Activated naive CD4-positive, alpha-beta T cell treated with anti-CD3 and anti-CD28 coated beads, Interleukin-2, amount 10 ng/mL, durations not matched to agents 7 days and 5 days (primary cell): ENCODE measurements at regions not wholly inside any gene's neighbourhood (a gene's known extent, or its start where the extent isn't known, plus 50 kb on each side); places are given as distances from the start of the nearest gene placed in this dataset.
"Not testable (repeated sequence)": the region's sequence is repeated elsewhere in the genome, so short reads cannot be mapped to it uniquely, and the experiment has no call there.

Experiments used
- CTCF ChIA-PET: fragments of 350-600 bp; sonication (Branson Sonifier 250); formaldehyde crosslinking; loops from one replicate; lab custom pipeline; 2021; ENCODE audit warnings: antibody characterized with exemption; lab: Charles Lee
- DNase-seq: peaks from one replicate; pipeline ENCODE4 v3.0.0-alpha.2; 2020
- H3K27ac Mint-ChIP-seq: one replicate; pipeline ENCODE4 v1.8.0; 2021; ENCODE audit warnings: mild to moderate bottlenecking, moderate library complexity, mixed read lengths
- H3K27me3 Mint-ChIP-seq: one replicate; pipeline ENCODE4 v1.8.0; 2021; ENCODE audit warnings: mild to moderate bottlenecking, mixed read lengths
- H3K36me3 Mint-ChIP-seq: one replicate; pipeline ENCODE4 v1.8.0; 2021; ENCODE audit warnings: mixed read lengths
- H3K4me1 Mint-ChIP-seq: one replicate; pipeline ENCODE4 v1.8.0; 2021; ENCODE audit warnings: mixed read lengths
- H3K4me3 Mint-ChIP-seq: one replicate; pipeline ENCODE4 v1.8.0; 2021; ENCODE audit warnings: mild to moderate bottlenecking, moderate library complexity, mixed read lengths
- H3K9me3 Mint-ChIP-seq: one replicate; pipeline ENCODE4 v1.8.0; 2021; ENCODE audit warnings: mixed read lengths

GRCh38 chr6:112439010-112439409 is 91.9 kb downstream of the RFPL4B start:
- Mint-ChIP-seq H3K27me3 (no peaks in the 10 kb centered on the region), H3K4me1 (no peaks in the 10 kb centered on the region), H3K9me3 (no peaks in the 10 kb centered on the region), H3K4me3 (no peak overlapping the region), H3K27ac (no peak overlapping the region), H3K36me3 (no peaks in the 10 kb centered on the region)
- CTCF ChIA-PET = no interaction called here
- no peak for DNase-seq

DNA sequence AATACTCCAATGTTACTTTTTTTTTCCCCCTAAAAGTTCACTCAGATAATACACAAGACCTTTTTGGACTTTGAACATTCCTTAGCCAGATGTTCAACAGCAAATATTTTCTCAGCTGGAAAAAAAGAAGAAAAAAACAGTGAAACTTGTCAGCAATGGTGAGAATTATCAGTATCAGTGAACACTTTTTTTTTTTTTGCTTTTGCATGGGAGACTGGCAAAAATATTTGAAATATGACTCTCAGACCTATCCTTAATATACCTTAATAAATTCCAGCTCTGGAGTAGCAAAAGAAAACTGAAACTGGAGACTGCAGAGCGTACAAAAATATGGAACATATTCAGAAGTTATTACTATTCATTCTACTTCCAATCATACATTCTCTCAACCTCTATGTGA is 92.3 kb downstream of the RFPL4B start:
- Mint-ChIP-seq H3K4me1 (no peaks in the 10 kb centered on the region), H3K9me3 (no peaks in the 10 kb centered on the region), H3K27ac (no peak overlapping the region), H3K27me3 (no peaks in the 10 kb centered on the region), H3K4me3 (no peak overlapping the region), H3K36me3 (no peaks in the 10 kb centered on the region)
- DNase-seq = no peak
- CTCF ChIA-PET = no interaction called here

DNA sequence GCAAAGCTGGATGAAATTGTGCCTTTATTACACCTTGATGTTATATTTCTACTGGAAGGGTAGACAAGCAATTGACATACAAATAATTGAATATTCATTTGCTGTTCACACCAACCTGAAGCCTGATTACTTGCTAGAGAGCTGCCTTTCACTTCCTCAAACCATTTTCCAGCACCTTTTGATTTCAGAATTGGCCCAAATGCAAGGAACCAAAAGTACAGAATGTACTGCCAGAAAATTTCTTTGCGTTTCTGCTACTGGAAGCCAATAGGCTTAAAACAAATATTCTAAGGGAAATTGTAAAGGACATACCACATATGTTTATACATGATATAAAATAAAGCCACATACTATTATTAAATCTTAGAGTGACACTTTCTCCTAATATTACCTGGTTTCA is 94.5 kb downstream of the RFPL4B start:
- Mint-ChIP-seq H3K27ac (no peak overlapping the region), H3K4me3 (no peak overlapping the region), H3K9me3 (no peaks in the 10 kb centered on the region), H3K4me1 (no peaks in the 10 kb centered on the region), H3K27me3 (no peaks in the 10 kb centered on the region), H3K36me3 (no peaks in the 10 kb centered on the region)
- DNase-seq = no peak
- CTCF ChIA-PET = no interaction called here

DNA sequence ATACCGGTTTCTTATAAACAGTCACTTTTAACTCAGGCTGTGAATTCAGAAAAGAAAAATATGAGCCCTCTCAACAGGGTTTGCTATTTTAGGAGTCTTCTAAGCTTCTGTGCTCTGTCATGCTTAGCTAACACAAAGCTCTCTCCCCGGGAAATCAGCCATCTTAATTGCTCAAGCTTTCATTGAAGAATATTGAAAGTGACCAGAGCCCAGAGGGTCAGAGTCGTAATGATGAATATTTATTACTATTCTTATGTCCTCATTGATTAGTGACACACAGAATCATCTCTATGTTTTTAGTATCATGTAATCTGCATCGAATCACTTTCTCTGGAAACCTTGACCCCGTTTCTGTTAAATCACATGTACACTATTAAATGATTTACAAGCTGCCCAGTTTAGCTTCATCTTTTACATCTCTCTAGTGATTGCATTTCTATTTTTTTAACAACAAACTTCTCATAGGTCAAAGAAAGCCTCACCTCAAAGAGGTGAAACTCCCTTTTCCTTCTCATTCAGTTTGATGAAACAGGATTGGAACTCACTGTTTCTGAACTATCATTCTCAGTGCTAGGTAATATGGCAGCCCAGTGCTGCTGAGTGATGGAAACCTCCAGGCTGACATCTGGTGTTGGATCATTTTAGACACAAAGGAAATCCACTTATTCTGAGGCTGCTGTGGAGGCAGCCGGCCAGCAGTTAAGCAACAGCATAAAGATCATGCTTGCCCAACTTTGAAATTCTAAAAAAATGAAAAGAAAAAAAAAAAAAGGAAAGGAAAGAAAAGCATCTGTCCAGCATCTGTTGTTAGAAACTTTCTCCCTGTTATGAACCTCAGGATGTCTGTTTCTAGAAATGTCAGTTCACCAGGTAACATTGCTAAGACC is 96.3 kb downstream of the RFPL4B start:
- no peaks in the 10 kb centered on the region for H3K36me3 Mint-ChIP-seq

GRCh38 chr6:112448786-112449185 is 101.7 kb downstream of the RFPL4B start:
- CTCF ChIA-PET, H3K27ac Mint-ChIP-seq, H3K4me1 Mint-ChIP-seq, DNase-seq, H3K36me3 Mint-ChIP-seq, H3K4me3 Mint-ChIP-seq, H3K27me3 Mint-ChIP-seq, H3K9me3 Mint-ChIP-seq: not testable (repeated sequence)

More for the DNA sequence above, 96.3 kb downstream of the RFPL4B start:
- H3K4me1 Mint-ChIP-seq = no peaks in the 10 kb centered on the region
- no peak overlapping the region for H3K27ac Mint-ChIP-seq
- no peak for DNase-seq
- H3K27me3 Mint-ChIP-seq = no peaks in the 10 kb centered on the region
- H3K9me3 Mint-ChIP-seq = no peaks in the 10 kb centered on the region
- CTCF ChIA-PET = no interaction called here
- H3K4me3 Mint-ChIP-seq = no peak overlapping the region

DNA sequence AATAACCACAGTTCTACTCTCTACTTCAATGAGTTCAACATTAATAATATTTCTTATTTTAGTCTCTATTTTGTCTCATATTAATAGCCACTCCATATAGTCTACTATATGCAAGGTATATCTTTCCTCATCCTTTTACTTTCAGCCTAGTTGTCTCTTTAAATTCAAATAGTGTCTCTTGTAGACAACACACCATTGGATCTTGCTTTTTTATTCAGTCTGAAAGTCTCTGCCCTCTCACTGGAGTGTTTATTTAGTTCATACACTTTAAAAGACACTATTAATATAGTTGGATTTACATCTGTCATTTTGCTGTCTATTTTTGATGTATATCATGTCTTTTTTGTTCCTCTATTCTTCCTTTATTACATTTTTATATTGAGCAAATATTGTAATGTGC is 103.5 kb downstream of the RFPL4B start:
- DNase-seq = no peak
- Mint-ChIP-seq H3K9me3 (no peaks in the 10 kb centered on the region), H3K27me3 (no peaks in the 10 kb centered on the region), H3K4me3 (no peak overlapping the region), H3K27ac (no peak overlapping the region), H3K36me3 (no peaks in the 10 kb centered on the region), H3K4me1 (no peaks in the 10 kb centered on the region)
- CTCF ChIA-PET = no interaction called here

DNA sequence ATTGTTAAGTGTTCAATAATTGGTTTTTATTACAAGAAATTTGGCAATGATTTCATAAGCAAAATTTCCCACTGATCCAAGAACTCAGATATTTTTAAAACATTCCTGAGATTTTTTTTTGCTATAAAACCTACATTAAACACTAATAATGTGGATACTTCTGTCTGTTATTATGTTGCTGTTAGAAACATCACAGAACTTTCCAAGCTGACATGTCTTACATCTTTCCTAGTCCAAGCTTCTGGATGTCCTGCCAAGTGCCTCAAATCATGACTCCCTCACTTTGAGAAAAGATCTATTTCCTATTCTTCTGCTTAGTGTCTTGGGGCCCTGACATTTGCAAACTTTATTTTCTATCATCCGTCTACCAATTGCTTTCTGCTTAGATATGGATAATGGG is 110.8 kb downstream of the RFPL4B start:
- Mint-ChIP-seq H3K4me3 (no peak overlapping the region), H3K36me3 (no peaks in the 10 kb centered on the region), H3K27ac (no peak overlapping the region), H3K9me3 (no peaks in the 10 kb centered on the region), H3K4me1 (no peaks in the 10 kb centered on the region), H3K27me3 (no peaks in the 10 kb centered on the region)
- DNase-seq = no peak
- CTCF ChIA-PET = no interaction called here

DNA sequence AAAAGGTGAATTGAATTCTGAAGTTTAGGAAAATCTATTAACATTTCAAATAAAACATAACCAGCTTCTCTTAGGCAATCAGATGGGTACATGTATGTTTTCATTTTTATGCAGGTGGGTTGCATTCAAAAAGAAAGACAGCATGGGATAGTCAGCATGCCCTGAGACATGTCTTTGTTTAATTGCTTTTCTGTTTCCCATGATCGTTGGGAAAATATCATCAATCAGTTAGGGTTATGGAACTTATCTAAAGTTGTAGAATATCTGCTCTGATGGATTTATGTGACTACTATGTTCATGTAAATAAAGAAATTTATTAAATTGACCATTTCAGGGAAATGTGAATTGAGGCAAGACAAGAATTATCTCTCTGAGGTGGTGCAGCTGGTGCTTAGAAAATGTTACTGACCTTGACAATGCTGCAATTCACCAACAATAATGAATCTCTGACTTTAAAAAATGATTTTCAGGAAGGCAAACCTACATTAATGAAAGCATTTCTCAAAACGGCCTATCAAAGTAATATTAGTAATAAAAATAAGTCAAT is 112.7 kb downstream of the RFPL4B start:
- Mint-ChIP-seq H3K4me3 (no peak overlapping the region), H3K36me3 (no peaks in the 10 kb centered on the region), H3K27me3 (no peaks in the 10 kb centered on the region), H3K4me1 (no peaks in the 10 kb centered on the region), H3K9me3 (no peaks in the 10 kb centered on the region), H3K27ac (no peak overlapping the region)
- CTCF ChIA-PET = interaction anchor here (0.7 kb wide), 1 partner anchor 18 kb away, joined by 3 read pairs; no protein-coding TSS in a partner anchor
- no peak for DNase-seq

DNA sequence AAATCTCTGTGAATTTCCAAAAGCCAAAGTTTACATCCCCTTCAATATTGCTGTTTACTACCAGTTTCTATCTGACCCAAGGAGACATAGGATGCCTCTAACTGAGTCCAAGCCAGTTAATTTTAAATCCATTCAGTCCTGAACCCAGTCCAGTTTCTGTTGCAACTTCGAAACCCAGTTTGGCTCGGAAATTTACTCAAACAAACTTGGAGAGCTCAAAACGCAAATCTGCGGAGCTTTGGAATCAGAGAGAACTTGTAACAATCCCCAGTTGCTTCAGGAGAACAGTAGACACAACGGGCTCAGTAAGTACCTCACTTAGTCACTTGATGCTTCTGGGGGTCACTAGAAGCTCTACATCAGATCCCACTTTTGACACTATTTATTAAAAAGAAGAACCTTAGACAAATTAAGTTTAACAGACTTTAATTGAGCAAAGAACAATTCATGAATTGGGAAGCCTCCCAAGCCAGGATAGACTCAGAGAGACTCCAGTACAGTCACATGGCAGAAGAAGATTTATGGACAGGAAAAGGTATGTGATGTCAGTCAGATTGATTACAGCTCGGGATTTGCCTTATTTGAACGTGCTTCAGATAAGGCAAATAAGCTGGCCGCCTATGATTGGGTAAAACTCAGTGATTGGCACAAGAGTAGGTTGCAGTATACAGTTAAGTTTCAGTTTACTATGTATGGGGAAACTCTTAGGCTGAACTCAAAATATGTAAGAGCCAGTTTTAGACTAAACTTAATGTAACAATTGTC is 118.0 kb downstream of the RFPL4B start:
- Mint-ChIP-seq H3K27ac (no peak overlapping the region), H3K4me3 (no peak overlapping the region), H3K36me3 (no peaks in the 10 kb centered on the region), H3K4me1 (no peaks in the 10 kb centered on the region), H3K27me3 (no peaks in the 10 kb centered on the region), H3K9me3 (no peaks in the 10 kb centered on the region)
- no peak for DNase-seq
- CTCF ChIA-PET = no interaction called here

DNA sequence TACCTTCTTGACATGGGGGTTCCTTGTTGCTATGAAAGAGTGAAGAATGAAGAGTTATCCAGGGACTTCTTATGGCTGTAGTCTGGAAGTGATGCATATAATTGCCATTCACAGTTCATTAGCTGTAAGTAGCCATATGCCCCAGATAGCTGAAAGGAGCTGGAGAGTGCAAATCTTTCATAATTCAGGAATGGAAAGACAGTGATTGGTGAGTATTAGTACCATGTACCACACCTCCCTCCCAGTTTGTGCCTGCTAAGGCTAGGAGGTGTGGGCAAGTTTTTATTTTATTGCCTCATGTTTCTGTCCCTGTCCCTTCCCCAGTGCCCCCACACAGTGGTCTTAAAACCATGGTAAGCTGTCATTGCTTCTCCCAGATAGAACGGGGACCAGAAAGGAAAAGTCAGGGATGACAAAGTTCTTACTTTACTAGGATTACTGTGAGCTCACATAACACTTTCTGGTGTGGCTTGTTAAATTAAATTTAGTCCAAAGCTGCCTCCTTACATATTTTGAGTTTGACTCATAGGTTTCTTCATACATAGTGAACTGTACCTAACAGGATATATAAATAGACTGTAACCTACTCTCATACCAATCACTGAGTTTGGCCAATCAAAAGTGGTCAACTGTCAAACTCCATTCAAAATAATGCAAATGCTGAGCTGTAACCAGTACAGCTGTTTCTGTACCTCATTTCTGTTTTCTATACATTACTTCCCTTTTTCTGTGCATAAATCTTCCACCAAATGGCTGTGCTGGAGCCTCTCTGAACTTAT is 119.4 kb downstream of the RFPL4B start:
- no peak for DNase-seq
- Mint-ChIP-seq H3K9me3 (no peaks in the 10 kb centered on the region), H3K27me3 (no peaks in the 10 kb centered on the region), H3K4me3 (no peak overlapping the region), H3K27ac (no peak overlapping the region), H3K4me1 (no peaks in the 10 kb centered on the region), H3K36me3 (no peaks in the 10 kb centered on the region)
- CTCF ChIA-PET = no interaction called here

- no peaks in the 10 kb centered on the region for H3K36me3 Mint-ChIP-seq
- H3K9me3 Mint-ChIP-seq = no peaks in the 10 kb centered on the region
- DNase-seq = no peak
- CTCF ChIA-PET = no interaction called here
- no peak overlapping the region for H3K27ac Mint-ChIP-seq
- no peak overlapping the region for H3K4me3 Mint-ChIP-seq
- H3K4me1 Mint-ChIP-seq = no peaks in the 10 kb centered on the region
- H3K27me3 Mint-ChIP-seq = no peaks in the 10 kb centered on the region
Measured at GRCh38 chr6:112468359-112468758, 121.2 kb downstream of the RFPL4B start.

- Mint-ChIP-seq H3K27me3 (no peaks in the 10 kb centered on the region), H3K9me3 (no peaks in the 10 kb centered on the region), H3K4me3 (no peak overlapping the region), H3K36me3 (no peaks in the 10 kb centered on the region), H3K4me1 (no peaks in the 10 kb centered on the region), H3K27ac (no peak overlapping the region)
- DNase-seq = no peak
- CTCF ChIA-PET = no interaction called here
Measured at GRCh38 chr6:112469306-112469705, 122.2 kb downstream of the RFPL4B start.

- H3K9me3 Mint-ChIP-seq = no peaks in the 10 kb centered on the region
- H3K4me3 Mint-ChIP-seq = no peak overlapping the region
- no peak for DNase-seq
- H3K36me3 Mint-ChIP-seq = no peaks in the 10 kb centered on the region
- CTCF ChIA-PET = no interaction called here
- no peaks in the 10 kb centered on the region for H3K4me1 Mint-ChIP-seq
- H3K27me3 Mint-ChIP-seq = no peaks in the 10 kb centered on the region
- H3K27ac Mint-ChIP-seq = no peak overlapping the region
Measured at GRCh38 chr6:112470376-112470775, 123.2 kb downstream of the RFPL4B start.

GRCh38 chr6:112470950-112471349 is 123.8 kb downstream of the RFPL4B start:
- CTCF ChIA-PET = no interaction called here
- H3K36me3 Mint-ChIP-seq = no peaks in the 10 kb centered on the region
- H3K27me3 Mint-ChIP-seq = no peaks in the 10 kb centered on the region
- no peak for DNase-seq
- no peaks in the 10 kb centered on the region for H3K9me3 Mint-ChIP-seq
- H3K4me1 Mint-ChIP-seq = no peaks in the 10 kb centered on the region
- H3K27ac Mint-ChIP-seq = no peak overlapping the region
- H3K4me3 Mint-ChIP-seq = no peak overlapping the region
